ENCODE measurements at regions not wholly inside any gene's neighbourhood (a gene's known extent, or its start where the extent isn't known, plus 50 kb on each side); places are given as distances from the start of the nearest gene placed in this dataset.
"Not testable (repeated sequence)": the region's sequence is repeated elsewhere in the genome, so short reads cannot be mapped to it uniquely, and the experiment has no call there.

GRCh38 chr4:188976644-188977115 is 837.4 kb downstream of the TRIML1 start:
- no peak overlapping the region for H3K4me3 ChIP-seq (ENCODE audit: low read depth, low read length)
- ChIA-PET POLR2A (no interaction called here), CTCF (no interaction called here)
- peak; percentile 26 for DNase-seq (ENCODE audit: low read depth, low spot score)
- TF ChIP-seq CTCF (IDR thresholded peaks at IDR 0.05; ENCODE audit: insufficient read depth, low read length, missing control alignments), result no peak

GRCh38 chr4:188977232-188977631 is 838.0 kb downstream of the TRIML1 start:
- H3K4me3 ChIP-seq (ENCODE audit: low read depth, low read length); CTCF ChIA-PET; POLR2A ChIA-PET; DNase-seq (ENCODE audit: low read depth, low spot score): not testable (repeated sequence)

- CTCF ChIA-PET, result no interaction called here
- POLR2A ChIA-PET, result no interaction called here
- no peak overlapping the region for H3K4me3 ChIP-seq (ENCODE audit: low read depth, low read length)
- no peak for DNase-seq (ENCODE audit: low read depth, low spot score)
- TF ChIP-seq CTCF (IDR thresholded peaks at IDR 0.05; ENCODE audit: insufficient read depth, low read length, missing control alignments), result no peak
These were observed 845.3 kb downstream of the TRIML1 start for GRCh38 chr4:188984518-188984917.

DNA sequence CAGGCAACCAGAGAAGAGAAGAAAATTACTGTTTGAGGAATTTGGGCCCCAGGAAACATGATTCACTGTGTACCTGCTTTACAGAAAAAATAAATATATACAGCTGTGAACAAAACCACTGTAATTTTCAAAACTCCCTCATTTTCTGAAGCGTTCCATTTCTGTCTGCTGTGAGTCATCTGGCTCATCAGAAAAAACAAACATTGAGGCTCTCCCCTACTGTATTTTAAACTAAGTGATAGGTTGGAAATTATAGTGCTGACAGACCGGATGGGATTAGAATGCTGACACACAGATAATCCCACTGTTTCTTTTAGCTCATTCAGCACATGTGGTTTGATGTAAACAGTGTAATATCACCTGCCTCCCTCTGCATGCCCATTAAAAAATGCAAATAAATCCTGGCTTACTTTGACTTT is 847.0 kb downstream of the TRIML1 start:
- CTCF ChIA-PET, result interaction anchor here (1.2 to 1.3 kb wide), 2 partner anchors 10 to 132 kb away, joined by 3 read pairs; no protein-coding TSS in a partner anchor
- POLR2A ChIA-PET, result interaction anchor here (0.6 to 1.2 kb wide), 3 partner anchors 26 to 68 kb away, joined by 3 read pairs; no protein-coding TSS in a partner anchor
- H3K4me3 ChIP-seq (ENCODE audit: low read depth, low read length), result no peak overlapping the region
- no peak for TF ChIP-seq CTCF (IDR thresholded peaks at IDR 0.05; ENCODE audit: insufficient read depth, low read length, missing control alignments)
- peak; percentile 19 for DNase-seq (ENCODE audit: low read depth, low spot score)

- no peak for TF ChIP-seq CTCF (IDR thresholded peaks at IDR 0.05; ENCODE audit: insufficient read depth, low read length, missing control alignments)
- CTCF ChIA-PET, result interaction anchor here (1.2 kb wide), 1 partner anchor 9 kb away, joined by 3 read pairs; no protein-coding TSS in a partner anchor
- DNase-seq (ENCODE audit: low read depth, low spot score), result no peak
- no peak overlapping the region for H3K4me3 ChIP-seq (ENCODE audit: low read depth, low read length)
- POLR2A ChIA-PET, result interaction anchor here (1.2 kb wide), 1 partner anchor 26 kb away, joined by 3 read pairs; no protein-coding TSS in a partner anchor
These were observed 847.8 kb downstream of the TRIML1 start for GRCh38 chr4:188987011-188987410.

DNA sequence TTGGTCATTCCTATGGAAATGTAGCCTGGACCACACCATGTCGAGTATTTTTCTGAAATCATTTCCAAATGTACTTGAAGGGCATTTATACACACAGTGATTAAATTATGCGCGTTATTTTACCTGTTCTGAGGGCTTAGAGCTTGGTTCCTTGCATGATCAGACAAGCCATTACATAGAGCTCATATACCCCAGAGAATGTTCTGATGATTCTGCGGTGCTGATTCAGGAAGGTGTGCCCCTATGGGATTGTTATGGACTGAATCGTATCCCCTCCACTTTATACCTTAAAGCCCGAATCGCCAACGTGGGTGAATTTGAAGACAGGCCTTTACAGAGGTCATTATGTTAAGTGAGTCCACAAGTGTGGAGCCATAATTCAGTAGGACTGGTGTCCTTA is 848.9 kb downstream of the TRIML1 start:
- no peak for DNase-seq (ENCODE audit: low read depth, low spot score)
- TF ChIP-seq CTCF (IDR thresholded peaks at IDR 0.05; ENCODE audit: insufficient read depth, low read length, missing control alignments), result no peak
- no peak overlapping the region for H3K4me3 ChIP-seq (ENCODE audit: low read depth, low read length)
- POLR2A ChIA-PET, result no interaction called here
- CTCF ChIA-PET, result no interaction called here

- TF ChIP-seq CTCF (IDR thresholded peaks at IDR 0.05; ENCODE audit: insufficient read depth, low read length, missing control alignments), result no peak
- ChIA-PET POLR2A (no interaction called here), CTCF (no interaction called here)
- no peak overlapping the region for H3K4me3 ChIP-seq (ENCODE audit: low read depth, low read length)
- no peak for DNase-seq (ENCODE audit: low read depth, low spot score)
These were observed 850.1 kb downstream of the TRIML1 start for GRCh38 chr4:188989371-188989770.
